GM23338 (cell line): ENCODE measurements at regions not wholly inside any gene's neighbourhood (a gene's known extent, or its start where the extent isn't known, plus 50 kb on each side); places are given as distances from the start of the nearest gene placed in this dataset.

Source experiments
- EZH2 ChIP-seq: fragments of 200-600 bp; sonication (generic); IDR thresholded peaks from one replicate; pipeline ENCODE4 v1.8.0; 2017; ENCODE audit warnings: antibody characterized with exemption, mild to moderate bottlenecking, low read depth; ENCODE audit not compliant: unreplicated experiment
- POLR2AphosphoS5 ChIP-seq: IDR thresholded peaks from 2 replicates; pipeline ENCODE4 v1.6.1; 2016; ENCODE audit warnings: antibody characterized with exemption, low read depth
- REST ChIP-seq: IDR thresholded peaks from one replicate; pipeline ENCODE4 v1.6.1; 2018; ENCODE audit warnings: antibody characterized with exemption; ENCODE audit not compliant: unreplicated experiment
- STAT1 ChIP-seq: IDR thresholded peaks from one replicate; pipeline ENCODE4 v1.6.1; 2016; ENCODE audit warnings: antibody characterized with exemption; ENCODE audit not compliant: unreplicated experiment
- ZNF462 ChIP-seq: fragments of 250-450 bp; sonication (Bioruptor Pico); IDR thresholded peaks from 2 replicates; pipeline ENCODE4 v1.5.0; 2020; ENCODE audit warnings: mild to moderate bottlenecking, moderate library complexity
- TF ChIP-seq, protein P1 (sequence below): IDR thresholded peaks from 2 replicates; pipeline ENCODE4 v1.6.1; 2016; ENCODE audit warnings: antibody characterized with exemption

- TF ChIP-seq ZNF462 (no peak), EZH2 (no peak), STAT1 (no peak), REST (no peak), POLR2AphosphoS5 (no peak)
- TF ChIP-seq, protein P1, sequence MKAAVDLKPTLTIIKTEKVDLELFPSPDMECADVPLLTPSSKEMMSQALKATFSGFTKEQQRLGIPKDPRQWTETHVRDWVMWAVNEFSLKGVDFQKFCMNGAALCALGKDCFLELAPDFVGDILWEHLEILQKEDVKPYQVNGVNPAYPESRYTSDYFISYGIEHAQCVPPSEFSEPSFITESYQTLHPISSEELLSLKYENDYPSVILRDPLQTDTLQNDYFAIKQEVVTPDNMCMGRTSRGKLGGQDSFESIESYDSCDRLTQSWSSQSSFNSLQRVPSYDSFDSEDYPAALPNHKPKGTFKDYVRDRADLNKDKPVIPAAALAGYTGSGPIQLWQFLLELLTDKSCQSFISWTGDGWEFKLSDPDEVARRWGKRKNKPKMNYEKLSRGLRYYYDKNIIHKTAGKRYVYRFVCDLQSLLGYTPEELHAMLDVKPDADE, result no peak
Observed at GRCh38 chr2:181771356-181771755, 91.0 kb upstream of the NEUROD1 start (continued).
